Thoracic aorta (tissue), 2 donors: ENCODE measurements at regions not wholly inside any gene's neighbourhood (a gene's known extent, or its start where the extent isn't known, plus 50 kb on each side); places are given as distances from the start of the nearest gene placed in this dataset.

Experiments used
- ATAC-seq: fragments of 150-250 bp; one replicate; pipeline ENCODE4 v1.8.0; 2017; ENCODE audit warnings: low read depth; ENCODE audit not compliant: insufficient number of reproducible peaks, low FRiP score
- DNase-seq: peaks from one replicate; pipeline ENCODE4 v3.0.0-alpha.2; 2020; ENCODE audit warnings: low spot score
- H3K27ac ChIP-seq, 2 donors: fragments of 200-600 bp; sonication (generic); 1 replicate in 1 of 2; 2 replicates in 1 of 2; pipeline ENCODE4 v1.5.1; 2016; ENCODE audit warnings: mild to moderate bottlenecking in 2 of 2, moderate library complexity in 2 of 2
- H3K27me3 ChIP-seq: fragments of 200-600 bp; sonication (generic); replicated peaks from 2 replicates; pipeline ENCODE4 v1.6.0; 2016; ENCODE audit warnings: mild to moderate bottlenecking; ENCODE audit not compliant: insufficient read depth
- H3K36me3 ChIP-seq: fragments of 200-600 bp; sonication (generic); one replicate; pipeline ENCODE4 v1.5.1; 2016
- H3K4me1 ChIP-seq, 2 donors: fragments of 200-600 bp; sonication (generic); 1 replicate in 1 of 2; 2 replicates in 1 of 2; pipeline versions ENCODE4 v1.5.1 to v1.6.0; 2016; ENCODE audit warnings: low read depth in 2 of 2, mild to moderate bottlenecking in 1 of 2; ENCODE audit not compliant: control insufficient read depth in 1 of 2
- H3K4me3 ChIP-seq: fragments of 200-600 bp; sonication (generic); 2 replicates; pipeline ENCODE4 v1.5.1; 2016; ENCODE audit warnings: mild to moderate bottlenecking
- H3K9me3 ChIP-seq: fragments of 200-600 bp; sonication (generic); 2 replicates; pipeline ENCODE4 v1.5.1; 2016
- TF ChIP-seq, protein P1 (sequence below): fragments of 200-600 bp; sonication (generic); IDR thresholded peaks from one replicate; pipeline ENCODE4 v1.5.1; 2019; ENCODE audit warnings: antibody characterized with exemption

DNA sequence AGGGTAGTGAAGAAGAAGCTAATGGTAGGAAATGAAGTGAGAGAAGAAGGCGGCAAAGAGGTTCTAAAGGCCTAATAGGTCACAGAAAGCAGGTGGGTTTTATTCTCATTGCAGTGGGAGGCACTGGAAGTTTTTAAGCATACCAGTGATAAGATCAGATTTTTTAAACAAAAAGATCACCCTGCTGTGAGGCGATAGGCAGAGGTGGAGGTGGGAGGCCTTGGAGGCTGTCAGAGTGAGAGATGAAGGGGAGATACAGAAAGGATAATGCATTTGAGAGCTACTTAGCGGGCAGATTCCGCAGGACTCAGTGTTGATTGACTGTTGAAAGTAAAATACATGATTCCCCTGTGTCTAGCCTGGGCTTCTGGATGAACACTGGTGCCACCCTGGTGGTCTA, 116.7 kb upstream of the FRY start:
- no peaks in the 10 kb centered on the region for H3K9me3 ChIP-seq
- TF ChIP-seq, protein P1, sequence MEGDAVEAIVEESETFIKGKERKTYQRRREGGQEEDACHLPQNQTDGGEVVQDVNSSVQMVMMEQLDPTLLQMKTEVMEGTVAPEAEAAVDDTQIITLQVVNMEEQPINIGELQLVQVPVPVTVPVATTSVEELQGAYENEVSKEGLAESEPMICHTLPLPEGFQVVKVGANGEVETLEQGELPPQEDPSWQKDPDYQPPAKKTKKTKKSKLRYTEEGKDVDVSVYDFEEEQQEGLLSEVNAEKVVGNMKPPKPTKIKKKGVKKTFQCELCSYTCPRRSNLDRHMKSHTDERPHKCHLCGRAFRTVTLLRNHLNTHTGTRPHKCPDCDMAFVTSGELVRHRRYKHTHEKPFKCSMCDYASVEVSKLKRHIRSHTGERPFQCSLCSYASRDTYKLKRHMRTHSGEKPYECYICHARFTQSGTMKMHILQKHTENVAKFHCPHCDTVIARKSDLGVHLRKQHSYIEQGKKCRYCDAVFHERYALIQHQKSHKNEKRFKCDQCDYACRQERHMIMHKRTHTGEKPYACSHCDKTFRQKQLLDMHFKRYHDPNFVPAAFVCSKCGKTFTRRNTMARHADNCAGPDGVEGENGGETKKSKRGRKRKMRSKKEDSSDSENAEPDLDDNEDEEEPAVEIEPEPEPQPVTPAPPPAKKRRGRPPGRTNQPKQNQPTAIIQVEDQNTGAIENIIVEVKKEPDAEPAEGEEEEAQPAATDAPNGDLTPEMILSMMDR: no peak
- H3K4me1 ChIP-seq: peaks cover 0 to 19% of the 10 kb centered on the region in 2 donors
- DNase-seq (no peak), ATAC-seq (no peak)
- no peak overlapping the region for H3K4me3 ChIP-seq
- no peak overlapping the region for H3K27ac ChIP-seq
- no peaks in the 10 kb centered on the region for H3K36me3 ChIP-seq
- no peaks in the 10 kb centered on the region for H3K27me3 ChIP-seq

DNA sequence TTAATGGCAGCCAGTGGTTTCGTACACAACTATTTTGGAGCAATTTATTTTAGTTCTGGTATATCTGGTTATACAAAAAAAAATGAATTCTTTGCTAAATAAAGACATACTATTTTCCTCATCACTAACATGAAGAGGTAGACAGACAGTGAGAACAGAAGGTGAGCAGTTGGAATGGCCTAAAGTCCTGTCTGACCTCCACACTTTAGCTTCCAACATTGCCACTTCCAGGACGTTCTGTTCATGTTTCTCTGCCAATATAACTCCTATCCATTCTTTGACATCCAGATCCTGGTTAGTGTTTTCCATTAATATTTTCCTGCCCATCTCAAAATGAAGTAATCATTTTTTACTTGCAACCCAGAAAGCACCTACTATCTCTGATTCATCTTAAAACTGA, 112.9 kb upstream of the FRY start:
- DNase-seq (no peak), ATAC-seq (no peak)
- TF ChIP-seq, protein P1: no peak

DNA sequence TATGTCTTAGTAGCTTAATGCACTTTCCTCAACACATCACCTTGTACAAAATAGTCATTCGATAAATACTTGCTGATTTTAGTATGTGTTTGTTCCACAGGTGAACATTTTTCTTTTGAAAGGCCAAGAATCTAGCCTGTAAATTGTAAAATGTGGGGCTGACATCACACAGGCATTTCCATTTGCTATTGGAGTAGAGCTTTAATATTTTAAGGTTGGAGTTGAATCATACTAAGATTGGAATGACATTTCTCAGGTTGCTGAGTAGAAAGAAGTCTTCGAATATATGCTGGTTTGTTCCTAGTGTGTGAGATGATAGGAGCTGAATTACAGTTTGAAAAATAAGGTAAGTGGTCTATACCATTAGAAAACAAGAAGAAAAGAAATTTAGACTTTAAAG, 112.3 kb upstream of the FRY start:
- H3K9me3 ChIP-seq: no peaks in the 10 kb centered on the region
- H3K4me1 ChIP-seq: no peaks in the 10 kb centered on the region
- no peak for ATAC-seq
- no peak overlapping the region for H3K27ac ChIP-seq
- H3K27me3 ChIP-seq: no peaks in the 10 kb centered on the region
- TF ChIP-seq, protein P1: no peak
- no peaks in the 10 kb centered on the region for H3K36me3 ChIP-seq
- H3K4me3 ChIP-seq: no peak overlapping the region
- no peak for DNase-seq

More for the DNA sequence above, 112.9 kb upstream of the FRY start:
- H3K27ac ChIP-seq: no peak overlapping the region
- no peaks in the 10 kb centered on the region for H3K9me3 ChIP-seq
- no peak overlapping the region for H3K4me3 ChIP-seq
- H3K36me3 ChIP-seq: no peaks in the 10 kb centered on the region
- no peaks in the 10 kb centered on the region for H3K27me3 ChIP-seq
- peaks cover 0 to under 1% of the 10 kb centered on the region in 2 donors for H3K4me1 ChIP-seq

DNA sequence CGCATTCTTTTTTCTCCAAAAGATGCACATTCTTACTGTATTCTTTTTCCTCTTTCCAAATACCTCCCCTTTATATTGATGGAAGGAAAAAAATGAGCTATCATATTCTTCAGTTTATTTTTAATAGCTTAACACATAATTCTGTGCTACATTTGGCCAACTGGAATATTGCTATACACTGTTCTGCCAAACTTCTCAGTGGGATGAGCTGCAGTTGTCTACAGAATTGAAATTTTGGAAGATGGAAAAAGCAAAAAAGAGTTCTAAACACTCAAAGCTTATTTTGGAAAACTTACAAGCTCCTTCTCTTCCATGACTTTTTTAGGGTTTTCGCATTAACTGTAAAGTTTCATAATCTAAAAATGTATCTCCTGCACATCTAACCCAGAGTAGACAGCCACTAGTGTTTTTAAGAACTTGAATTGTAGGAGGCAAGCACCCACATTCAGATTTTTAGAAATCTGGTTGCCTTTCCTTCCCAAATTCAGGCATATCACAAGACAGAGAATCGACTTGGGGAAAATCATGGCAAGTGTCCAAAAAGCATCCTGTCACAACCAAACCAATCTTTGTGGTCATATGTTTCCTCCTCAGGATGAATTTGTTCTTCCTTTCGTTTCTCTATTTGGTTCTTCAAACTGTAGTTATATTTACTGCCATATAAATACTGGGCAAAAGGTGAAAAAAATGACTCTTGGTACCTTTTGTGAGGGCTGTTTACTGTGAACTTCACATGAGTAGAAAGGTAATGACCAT, 111.4 kb upstream of the FRY start:
- Histone ChIP-seq H3K27ac (no peak overlapping the region), H3K4me1 (no peaks in the 10 kb centered on the region), H3K27me3 (no peaks in the 10 kb centered on the region), H3K9me3 (no peaks in the 10 kb centered on the region), H3K4me3 (no peak overlapping the region), H3K36me3 (no peaks in the 10 kb centered on the region)
- ATAC-seq (no peak), DNase-seq (no peak)
- TF ChIP-seq, protein P1: no peak

DNA sequence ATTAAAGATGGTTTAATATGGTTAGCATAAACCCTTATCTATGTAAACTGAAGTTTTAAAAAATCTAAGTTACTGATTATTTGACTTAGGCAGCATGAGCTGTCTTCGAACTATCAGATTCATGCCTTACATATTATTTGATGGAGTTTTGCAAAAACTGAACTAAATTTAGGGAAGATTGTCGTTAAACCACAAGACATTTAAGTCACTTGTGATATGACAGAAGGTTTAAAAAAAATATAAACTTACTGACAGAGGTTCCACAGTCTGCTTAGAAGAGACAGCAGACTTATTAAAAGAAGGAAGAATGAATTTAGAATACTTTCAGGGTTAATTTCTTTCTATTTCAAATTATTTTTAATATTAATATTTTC, 110.9 kb upstream of the FRY start:
- Histone ChIP-seq H3K4me1 (no peaks in the 10 kb centered on the region), H3K9me3 (no peaks in the 10 kb centered on the region), H3K36me3 (no peaks in the 10 kb centered on the region), H3K4me3 (no peak overlapping the region), H3K27ac (no peak overlapping the region), H3K27me3 (no peaks in the 10 kb centered on the region)
- DNase-seq: no peak
- ATAC-seq: no peak
- TF ChIP-seq, protein P1: no peak
